ENCODE measurements at regions not wholly inside any gene's neighbourhood (a gene's known extent, or its start where the extent isn't known, plus 50 kb on each side); places are given as distances from the start of the nearest gene placed in this dataset.

DNA sequence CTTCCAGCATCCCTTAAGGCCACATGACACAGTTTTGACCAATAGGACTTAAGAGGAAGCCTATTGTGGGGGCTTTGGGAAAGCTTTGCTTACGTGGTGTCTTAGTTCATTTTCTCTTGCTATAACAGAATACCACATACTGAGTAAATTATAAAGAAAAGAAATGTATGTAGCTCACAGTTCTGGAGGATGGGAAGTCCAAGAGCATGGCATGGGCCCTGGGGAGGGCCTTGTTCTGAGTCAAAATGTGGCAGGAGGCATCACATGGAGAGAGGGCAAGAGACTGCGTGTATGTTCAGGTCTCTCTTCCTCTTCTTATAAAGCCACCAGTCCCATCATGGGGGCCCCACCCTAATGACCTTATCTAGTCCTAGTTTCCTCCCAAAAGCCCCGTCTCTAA, 68.6 kb upstream of the CPEB4 start:
- no peak overlapping the region for H3K27ac ChIP-seq
- DNase-seq (ENCODE audit: low read depth, low spot score): no peak

DNA sequence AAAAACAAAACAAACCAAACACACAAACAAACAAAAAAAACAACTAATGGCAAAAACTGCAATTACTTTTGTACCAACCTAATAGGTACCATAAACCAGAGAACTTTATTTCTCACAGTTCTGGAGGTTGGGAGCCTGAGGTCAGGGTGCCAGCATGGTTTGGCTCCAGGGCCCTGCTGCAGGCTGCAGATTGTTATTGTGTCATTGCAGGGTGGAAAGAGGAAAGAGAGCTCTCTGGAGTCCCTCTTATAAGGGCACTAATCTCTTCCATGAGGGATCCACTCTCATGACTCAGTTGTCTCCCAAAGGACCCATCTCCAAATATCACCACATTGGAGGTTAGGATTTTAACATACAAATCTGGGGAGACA, 64.9 kb upstream of the CPEB4 start:
- no peak for DNase-seq (ENCODE audit: low read depth, low spot score)
- peak overlapping the region; percentile 44 for H3K27ac ChIP-seq

DNA sequence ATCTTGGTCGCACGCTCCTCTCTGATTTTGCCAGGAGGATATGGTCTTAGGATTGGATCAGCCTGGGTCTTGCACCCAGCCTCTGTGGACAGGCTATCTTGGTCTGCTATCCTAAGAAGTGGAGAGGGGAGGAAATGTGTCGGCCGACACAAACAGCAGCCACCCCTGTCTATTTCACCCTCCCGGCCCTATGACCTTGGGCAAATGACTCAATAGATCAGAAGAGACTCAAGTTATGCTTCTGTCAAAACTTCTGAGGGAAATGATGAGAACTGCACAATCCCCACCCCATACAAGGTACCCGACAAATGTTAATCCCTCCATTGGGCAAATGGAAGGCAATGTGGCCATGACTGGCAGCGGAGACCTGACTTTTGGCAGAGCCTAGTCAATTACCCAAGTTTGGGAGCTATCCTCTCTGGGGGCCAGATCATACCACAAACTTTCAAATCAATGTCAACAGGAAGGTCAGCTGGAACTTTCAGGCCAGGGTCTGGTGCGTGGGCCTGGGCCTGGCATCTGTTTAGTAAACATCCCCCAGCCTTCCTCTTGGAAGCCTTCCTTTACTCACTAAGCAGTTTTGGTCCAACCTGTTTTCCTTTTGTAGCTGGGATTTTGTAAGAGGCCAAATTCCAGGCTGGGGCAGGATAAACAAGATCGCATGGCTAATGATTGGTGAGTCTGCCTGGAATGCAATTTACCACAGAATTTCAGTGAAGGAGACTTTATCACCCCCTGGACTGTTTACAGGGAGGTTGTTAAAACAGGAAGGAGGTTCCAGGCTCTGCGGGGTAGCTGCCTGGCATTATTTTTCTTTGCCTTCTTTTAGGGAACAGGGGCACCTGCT, 64.2 kb upstream of the CPEB4 start:
- H3K27ac ChIP-seq: peak overlapping the region; percentile 44
- peak; percentile 85 for DNase-seq (ENCODE audit: low read depth, low spot score)

DNA sequence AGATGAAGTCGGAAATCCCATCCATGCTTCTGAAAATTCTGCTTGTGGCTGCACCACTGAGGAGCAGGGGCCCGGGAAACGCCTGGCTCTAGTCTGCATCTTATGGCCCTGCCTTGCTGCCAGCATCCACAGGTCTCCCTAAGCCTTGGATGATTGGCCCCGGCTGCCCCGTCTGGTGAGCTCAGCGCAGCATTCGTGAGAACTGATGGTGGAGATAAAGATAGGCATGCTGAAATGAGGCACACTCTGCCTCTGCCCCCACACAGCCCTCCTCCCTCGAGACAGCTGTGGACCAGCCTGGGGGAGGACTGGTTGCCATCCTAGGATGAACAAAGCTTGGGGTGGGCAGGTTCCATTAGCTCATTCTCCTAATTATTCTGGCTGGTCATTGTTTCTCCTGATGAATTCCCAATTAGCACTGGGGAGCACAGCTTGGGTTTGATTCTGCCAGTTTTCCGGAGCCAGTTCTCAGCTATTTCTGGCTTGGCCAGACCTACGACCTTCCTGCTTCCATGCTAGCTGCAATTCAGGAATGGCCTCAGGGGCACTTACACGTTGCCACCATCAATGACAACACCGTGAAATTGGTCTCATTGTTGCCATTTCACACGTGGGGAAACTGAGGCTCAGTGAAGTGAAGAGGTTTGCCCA, 62.8 kb upstream of the CPEB4 start:
- DNase-seq (ENCODE audit: low read depth, low spot score): no peak
- no peak overlapping the region for H3K27ac ChIP-seq

DNA sequence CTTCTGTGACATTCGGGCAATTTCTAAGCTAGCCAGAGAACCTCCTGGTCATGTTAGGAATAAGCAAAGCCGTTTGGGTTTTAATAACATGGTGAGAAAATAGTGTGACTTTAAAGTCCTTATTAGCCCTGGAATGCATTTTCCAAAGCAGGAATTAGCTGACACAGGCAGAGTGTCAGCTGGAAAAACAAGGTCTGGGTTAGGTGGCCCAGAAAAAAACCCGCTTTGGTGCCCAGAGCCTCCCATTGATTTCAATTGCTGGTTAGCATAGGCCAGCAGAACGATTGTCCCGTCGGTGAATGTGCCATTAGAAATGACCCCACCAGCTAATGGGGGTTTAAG, 62.1 kb upstream of the CPEB4 start:
- DNase-seq (ENCODE audit: low read depth, low spot score): no peak
- no peak overlapping the region for H3K27ac ChIP-seq

DNA sequence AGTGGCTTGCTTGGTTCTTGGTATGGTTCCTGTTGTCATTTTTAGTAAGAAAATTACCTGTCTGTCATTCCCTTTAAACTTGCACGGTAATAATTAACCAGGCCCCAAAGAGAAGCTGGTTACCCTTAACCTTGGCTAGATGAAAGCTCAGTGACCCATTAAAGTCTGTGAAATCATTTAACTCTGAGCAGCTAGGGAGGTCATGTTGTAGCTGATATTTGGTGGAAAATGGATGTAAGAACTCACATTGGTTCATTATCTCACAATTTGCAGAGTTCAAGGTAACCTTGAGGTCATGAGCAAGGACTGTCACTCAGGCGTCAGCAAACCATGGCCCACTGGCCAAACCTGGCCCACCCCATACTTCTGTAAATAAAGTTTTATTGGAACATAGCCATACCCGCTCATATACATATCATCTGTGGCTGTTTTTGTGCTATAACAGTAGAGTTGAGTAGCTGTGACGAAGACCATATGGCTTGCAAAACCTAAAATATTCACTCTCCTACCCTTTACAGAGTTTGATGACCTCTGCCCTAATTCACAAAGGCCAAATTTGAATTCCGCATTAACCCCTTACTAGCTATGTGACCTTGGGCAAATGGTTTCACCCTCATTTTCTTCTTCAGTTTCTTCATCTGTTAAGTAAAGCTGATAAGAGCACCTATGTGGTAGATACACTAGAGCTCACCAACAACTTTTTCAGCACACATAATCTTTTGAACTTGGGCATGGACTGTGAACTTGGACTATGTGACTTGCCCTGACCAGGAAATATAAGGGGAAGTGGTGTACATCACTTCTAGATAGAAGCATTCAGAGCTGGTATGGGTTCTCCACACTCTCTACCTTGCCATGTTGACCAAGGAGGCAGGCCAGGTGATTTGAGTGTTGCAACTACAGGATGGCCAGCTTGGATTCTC, 61.5 kb upstream of the CPEB4 start:
- DNase-seq (ENCODE audit: low read depth, low spot score): no peak
- H3K27ac ChIP-seq: no peak overlapping the region

DNA sequence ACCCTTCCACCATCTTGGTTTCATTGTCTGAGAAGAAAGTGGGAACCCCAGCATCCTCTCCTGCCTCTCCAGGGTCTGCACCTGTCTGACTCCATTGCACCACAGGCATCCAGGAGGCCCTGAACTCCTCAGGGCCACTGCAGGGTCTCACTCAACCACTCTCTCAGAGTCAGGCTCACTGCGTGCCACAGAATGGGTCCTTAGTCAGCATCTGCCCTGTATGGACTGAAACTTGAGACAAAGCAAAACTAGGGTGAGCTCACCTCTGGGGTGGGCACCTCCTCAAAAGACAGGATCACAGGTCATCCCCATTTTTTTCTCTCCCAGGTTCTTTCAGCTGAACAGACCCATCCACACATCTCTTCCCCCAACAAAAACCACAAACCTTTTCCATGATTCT, 59.2 kb upstream of the CPEB4 start:
- no peak for DNase-seq (ENCODE audit: low read depth, low spot score)
- H3K27ac ChIP-seq: no peak overlapping the region

DNA sequence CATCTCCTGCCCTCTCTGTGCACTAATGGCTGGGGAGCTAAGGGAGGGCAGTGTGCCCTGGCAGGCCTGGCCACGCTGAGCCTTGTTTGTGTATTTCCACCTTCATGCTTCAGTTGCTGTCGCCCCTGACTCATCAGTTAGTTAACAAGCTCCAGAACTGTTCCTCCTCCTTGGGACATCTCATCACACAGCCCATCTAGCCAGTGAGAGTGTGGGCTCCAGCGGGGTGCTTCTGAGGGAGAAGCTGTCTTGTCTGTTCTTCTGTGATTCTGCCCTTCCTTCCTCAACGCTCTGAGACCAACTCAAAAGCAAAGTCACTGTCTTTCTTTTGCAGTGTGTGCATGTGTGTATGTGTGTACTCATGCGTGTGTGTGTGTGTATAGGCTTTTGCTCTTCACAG, 58.3 kb upstream of the CPEB4 start:
- DNase-seq (ENCODE audit: low read depth, low spot score): peak; percentile 27
- H3K27ac ChIP-seq: no peak overlapping the region

DNA sequence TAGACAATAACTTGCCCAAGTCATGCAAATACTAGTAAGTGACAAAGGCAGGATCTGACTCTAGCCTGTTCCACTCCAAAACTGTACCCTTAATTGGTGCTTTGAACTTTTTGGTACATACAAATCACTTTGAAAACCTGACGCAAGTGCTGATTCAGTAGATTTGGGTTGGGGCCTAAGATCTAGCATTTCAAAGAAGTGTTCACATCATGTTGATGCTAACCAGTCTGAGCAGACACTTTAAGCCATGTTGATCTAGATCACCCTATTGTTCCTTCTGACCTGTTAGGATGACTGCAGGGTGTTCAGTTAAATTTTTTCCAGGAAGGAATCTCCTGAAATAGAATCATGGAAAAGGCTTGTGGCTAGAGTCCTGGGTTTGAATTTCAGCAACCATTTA, 57.7 kb upstream of the CPEB4 start:
- H3K27ac ChIP-seq: no peak overlapping the region
- DNase-seq (ENCODE audit: low read depth, low spot score): no peak

DNA sequence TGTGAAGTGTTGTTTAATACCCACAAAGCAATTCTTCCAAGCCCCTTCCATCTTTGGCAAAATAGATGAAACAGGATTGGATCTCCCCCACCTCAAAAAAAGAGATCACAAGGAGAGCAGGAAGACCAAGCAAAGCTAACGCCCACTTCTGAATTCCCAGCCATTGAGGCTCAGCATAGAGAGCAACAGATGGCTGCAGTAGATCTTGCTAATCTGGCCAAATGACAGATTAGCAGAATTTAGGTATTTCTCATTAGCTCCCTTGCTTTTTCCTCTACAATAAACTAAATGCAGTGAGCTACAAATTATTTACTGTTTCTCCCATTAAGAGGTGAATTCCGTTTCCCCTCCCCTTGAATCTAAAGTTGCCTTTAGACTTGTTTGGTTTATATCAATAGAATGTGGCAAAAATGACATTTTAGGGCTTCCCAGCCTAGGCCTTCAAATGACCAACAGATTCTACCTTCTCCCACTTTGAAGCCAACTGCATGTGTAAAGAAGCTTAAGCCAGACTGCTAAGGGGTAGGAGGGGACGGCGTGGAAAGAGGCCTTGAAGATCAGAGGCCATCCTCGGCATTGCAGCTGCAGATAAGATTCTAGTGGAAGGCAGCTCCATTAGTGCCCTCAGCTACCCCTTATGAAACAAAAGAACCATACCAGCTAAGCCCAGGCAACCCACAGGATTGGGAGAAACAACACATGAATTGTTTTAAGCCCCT, 56.8 kb upstream of the CPEB4 start:
- no peak for DNase-seq (ENCODE audit: low read depth, low spot score)
- H3K27ac ChIP-seq: no peak overlapping the region

DNA sequence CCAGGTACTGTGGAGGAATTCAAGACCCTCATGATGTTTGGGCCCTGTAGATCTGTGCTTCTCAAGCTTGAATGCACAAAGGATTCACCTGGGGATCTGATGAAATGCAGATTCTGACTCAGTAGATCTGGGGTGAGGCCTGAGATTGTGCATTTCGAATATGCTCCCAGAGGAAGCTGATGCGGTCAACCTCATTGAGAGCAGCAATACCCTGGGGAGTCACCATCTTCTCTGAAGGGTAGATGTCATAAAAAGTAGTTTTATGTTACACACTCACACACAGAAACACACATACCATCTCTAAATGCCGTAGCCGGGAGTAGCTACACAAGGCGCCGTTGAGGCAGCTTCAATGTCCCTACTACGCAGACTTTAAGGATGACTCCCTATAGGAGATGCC, 55.8 kb upstream of the CPEB4 start:
- no peak overlapping the region for H3K27ac ChIP-seq
- no peak for DNase-seq (ENCODE audit: low read depth, low spot score)

DNA sequence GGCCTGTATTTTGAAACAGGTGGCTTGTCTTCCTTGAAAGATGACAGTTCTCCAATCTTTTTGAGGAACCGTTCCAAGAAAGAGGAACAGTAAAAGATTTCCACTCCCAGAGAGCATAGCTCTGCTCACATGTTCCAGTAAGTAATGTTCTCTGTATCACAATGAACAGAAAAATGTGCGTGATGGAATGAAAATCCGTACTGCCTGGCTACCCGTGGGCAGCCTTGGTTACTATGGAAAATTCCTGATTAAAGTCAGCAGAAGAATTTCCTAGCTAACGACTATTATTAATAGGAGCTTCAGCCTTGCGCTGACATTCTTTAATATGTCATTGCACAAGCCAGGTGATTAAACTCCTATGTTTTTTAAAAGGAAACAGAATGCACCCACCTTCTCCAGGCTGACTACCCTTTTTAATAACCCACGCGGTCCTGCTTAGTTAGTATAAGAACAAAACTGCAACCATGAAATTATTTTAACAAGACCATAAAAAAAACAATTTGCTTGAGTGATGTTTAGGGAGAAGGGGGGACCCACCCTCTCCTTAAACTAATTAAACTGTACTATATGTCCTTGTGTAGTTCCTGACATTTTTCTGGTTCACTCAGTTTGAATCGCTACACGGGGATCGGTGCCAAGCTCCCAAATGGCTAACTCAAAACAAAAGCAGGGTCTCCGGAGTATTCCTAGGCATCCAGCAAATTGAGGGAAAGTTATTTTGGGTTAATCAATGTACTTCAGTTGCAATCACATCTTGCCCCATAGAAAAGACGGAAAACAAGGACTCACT, 54.8 kb upstream of the CPEB4 start:
- H3K27ac ChIP-seq: no peak overlapping the region

DNA sequence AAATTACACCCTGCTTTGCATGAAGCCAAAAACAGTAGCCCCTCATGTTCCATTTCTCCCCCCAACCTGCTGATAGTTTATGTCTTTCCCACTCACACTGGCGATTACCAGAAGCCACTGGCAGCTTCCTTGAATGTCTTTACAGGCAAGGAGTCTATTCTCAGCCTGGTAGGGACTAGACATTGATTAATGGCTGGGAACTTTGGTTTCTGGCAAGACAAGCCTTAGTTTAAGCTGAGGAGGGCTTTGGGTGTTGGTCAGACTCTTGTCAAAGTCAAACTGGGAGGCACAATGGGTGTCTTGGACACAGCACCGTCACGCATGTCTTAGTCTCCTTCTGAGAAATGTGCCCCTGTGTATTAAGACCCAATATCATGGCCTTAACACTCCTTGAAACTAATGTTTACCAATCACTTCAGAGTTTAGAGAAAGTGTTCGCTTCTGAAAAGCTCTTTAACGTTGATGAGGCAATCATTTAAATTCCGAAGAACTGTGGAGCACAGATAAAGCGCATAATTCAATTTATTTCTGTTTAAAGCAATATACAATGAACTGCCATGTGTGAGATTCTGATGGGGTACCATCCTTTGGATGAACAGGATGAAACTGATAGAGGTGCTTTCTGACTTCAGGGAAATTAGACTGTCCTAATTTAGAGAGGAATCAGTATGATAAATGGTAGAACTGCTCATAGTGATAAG, 53.9 kb upstream of the CPEB4 start:
- no peak for DNase-seq (ENCODE audit: low read depth, low spot score)
- H3K27ac ChIP-seq: no peak overlapping the region

More for the DNA sequence above, 54.8 kb upstream of the CPEB4 start:
- no peak for DNase-seq (ENCODE audit: low read depth, low spot score)

DNA sequence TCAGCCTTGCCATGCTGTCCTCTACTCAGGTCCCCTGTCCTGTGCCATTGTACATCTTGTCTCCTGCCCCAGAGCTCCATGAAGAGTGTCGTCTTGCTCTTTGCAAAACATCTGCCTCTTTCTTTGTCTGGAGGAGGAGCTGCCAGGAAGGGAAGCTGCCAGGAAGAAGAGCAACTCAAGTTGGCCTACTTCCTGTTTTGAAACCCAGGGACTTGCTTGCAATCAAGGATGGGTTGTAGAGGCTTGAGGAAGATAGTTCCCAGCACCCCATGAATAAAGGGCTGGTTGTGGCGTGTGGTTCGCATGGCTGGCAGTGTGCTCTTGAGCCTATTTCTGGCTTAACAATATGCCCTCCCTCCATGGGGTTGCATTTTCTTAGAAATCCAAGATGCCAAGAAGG, 53.0 kb upstream of the CPEB4 start:
- H3K27ac ChIP-seq: no peak overlapping the region
- no peak for DNase-seq (ENCODE audit: low read depth, low spot score)

DNA sequence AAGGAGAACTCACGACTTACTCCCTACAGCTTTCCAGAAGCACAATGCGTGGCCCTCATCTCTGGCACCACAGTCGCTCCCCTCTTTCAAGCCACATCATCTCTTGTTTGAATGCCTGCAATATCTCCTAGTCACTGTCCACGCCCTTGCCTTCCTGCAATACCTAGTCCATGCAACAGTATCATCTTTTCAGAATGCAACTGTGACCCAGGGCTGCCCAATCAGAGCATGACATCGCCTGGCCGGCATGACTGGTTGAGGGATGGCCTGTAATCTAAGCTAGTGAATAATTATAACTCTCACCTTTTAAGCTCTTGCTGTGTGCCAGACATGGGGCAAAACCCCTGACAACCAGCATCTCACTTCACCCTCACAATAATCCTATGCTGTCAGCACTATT, 52.5 kb upstream of the CPEB4 start:
- H3K27ac ChIP-seq: no peak overlapping the region
- DNase-seq (ENCODE audit: low read depth, low spot score): no peak

DNA sequence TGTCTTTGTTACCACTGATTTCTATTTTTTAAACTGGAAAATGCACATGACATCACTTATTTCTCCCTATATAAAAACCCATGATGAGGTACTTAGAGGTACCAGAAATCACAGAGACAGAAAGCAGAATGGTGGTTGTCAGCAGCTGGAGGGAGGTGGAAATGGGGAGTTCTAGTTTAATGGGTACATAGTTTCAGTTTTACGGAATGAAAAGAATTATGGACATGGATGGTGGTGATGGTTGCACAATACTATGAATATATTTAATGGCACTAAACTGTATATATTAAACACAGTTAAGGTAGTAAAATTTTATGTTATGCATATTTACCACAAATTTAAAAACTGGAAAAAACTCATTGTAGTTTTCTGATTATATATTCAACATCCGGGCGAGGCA, 50.5 kb upstream of the CPEB4 start:
- H3K27ac ChIP-seq: no peak overlapping the region
- DNase-seq (ENCODE audit: low read depth, low spot score): no peak

All from epithelial cell of prostate (primary cell).